ENCODE measurements at regions not wholly inside any gene's neighbourhood (a gene's known extent, or its start where the extent isn't known, plus 50 kb on each side); places are given as distances from the start of the nearest gene placed in this dataset.

DNA sequence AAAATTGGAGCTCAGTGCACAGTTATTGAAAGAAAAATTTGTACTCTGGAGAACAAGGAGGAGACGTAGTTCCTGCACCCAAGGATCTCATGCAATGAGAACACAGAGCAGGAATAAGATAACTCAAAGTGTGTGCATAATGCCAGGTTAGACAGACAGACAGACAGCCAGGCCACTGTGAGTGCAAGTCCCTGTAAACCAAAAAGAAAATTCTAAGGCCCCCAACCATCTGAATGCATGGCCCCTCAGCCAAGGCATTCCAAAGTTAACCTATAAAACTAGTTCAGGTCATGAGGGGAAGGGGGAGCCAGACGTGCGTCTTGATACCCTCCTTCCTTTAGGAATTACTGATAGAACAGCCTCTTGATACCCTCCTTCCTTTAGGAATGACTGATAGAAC is 94.5 kb upstream of the ENPP6 start:
- H3K4me1 ChIP-seq = peaks cover 0 to 8% (median 0%) of the 10 kb centered on the region in 4 donors
- no peaks in the 10 kb centered on the region for H3K36me3 ChIP-seq
- no peak for TF ChIP-seq POLR2A (IDR thresholded peaks at IDR 0.05)
- no peak for TF ChIP-seq EP300 (IDR thresholded peaks at IDR 0.05)
- TF ChIP-seq, protein P1, sequence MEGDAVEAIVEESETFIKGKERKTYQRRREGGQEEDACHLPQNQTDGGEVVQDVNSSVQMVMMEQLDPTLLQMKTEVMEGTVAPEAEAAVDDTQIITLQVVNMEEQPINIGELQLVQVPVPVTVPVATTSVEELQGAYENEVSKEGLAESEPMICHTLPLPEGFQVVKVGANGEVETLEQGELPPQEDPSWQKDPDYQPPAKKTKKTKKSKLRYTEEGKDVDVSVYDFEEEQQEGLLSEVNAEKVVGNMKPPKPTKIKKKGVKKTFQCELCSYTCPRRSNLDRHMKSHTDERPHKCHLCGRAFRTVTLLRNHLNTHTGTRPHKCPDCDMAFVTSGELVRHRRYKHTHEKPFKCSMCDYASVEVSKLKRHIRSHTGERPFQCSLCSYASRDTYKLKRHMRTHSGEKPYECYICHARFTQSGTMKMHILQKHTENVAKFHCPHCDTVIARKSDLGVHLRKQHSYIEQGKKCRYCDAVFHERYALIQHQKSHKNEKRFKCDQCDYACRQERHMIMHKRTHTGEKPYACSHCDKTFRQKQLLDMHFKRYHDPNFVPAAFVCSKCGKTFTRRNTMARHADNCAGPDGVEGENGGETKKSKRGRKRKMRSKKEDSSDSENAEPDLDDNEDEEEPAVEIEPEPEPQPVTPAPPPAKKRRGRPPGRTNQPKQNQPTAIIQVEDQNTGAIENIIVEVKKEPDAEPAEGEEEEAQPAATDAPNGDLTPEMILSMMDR (IDR thresholded peaks at IDR 0.05) = no peak
- DNase-seq (ENCODE audit: low spot score in 2 of 2) = peak in 1 of 2 donors; percentile 0
- 78 to 87% methylated on average over 3 of the region's 3 CpGs for WGBS, 2 donors
- no peak overlapping the region for H3K4me3 ChIP-seq
- H3K9me3 ChIP-seq = no peaks in the 10 kb centered on the region
- no peaks in the 10 kb centered on the region for H3K27me3 ChIP-seq
- no peak overlapping the region for H3K27ac ChIP-seq

DNA sequence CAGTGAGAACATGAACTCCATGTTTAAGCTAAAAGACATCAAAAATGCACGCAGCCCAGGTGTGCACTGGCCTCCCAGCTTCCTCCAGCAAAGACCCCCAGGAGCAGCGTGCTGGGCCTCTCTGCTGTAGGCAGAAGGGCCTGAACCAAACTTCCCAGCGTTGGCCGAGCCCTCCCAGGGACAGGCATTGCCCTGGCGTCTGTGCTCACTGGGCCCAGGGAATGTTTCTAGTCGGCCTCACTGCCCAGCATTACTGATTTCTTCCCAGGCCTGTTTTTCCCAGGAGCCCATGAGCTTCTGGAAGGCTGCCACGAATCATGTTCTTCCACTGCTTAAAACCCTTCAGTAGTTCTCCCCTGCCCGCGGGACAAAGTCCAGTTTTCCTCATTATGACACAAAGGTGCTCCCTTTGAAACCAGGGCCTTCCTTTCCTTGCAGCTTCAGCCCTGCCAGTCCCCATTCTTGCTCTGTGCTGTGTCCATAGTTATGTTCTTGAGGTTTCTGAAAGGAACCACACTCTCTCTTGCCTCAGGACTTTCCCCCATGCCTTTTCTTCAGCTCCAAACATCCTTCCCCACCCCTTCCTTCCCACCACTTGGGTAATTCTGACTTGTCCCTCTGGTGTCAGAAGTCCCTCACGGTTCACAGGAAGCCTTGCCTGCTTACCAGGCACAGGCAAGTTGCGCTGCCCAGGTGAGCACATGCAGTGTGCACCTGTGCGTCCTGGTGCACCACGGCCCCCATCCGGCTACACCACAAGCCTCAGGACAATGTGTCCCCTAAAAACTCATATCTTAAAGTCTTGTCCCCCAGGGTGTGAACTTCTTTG is 93.4 kb upstream of the ENPP6 start:
- WGBS, 2 donors = 64 to 88% methylated on average over 12 of the region's 14 CpGs
- no peaks in the 10 kb centered on the region for H3K36me3 ChIP-seq
- H3K27ac ChIP-seq = no peak overlapping the region
- no peak overlapping the region for H3K4me3 ChIP-seq
- no peaks in the 10 kb centered on the region for H3K9me3 ChIP-seq
- H3K27me3 ChIP-seq = no peaks in the 10 kb centered on the region
- peak in 1 of 2 donors; percentile 45 for DNase-seq (ENCODE audit: low spot score in 2 of 2)
- TF ChIP-seq, protein P1 (IDR thresholded peaks at IDR 0.05) = no peak
- TF ChIP-seq EP300 (IDR thresholded peaks at IDR 0.05) (no peak), POLR2A (IDR thresholded peaks at IDR 0.05) (no peak)
- peaks cover 0 to 8% (median 0%) of the 10 kb centered on the region in 4 donors for H3K4me1 ChIP-seq

GRCh38 chr4:184310171-184310567 is 92.5 kb upstream of the ENPP6 start:
- H3K9me3 ChIP-seq = no peaks in the 10 kb centered on the region
- TF ChIP-seq EP300 (IDR thresholded peaks at IDR 0.05) (no peak), POLR2A (IDR thresholded peaks at IDR 0.05) (no peak)
- TF ChIP-seq, protein P1 (IDR thresholded peaks at IDR 0.05) = no peak
- no peaks in the 10 kb centered on the region for H3K36me3 ChIP-seq
- H3K27me3 ChIP-seq = no peaks in the 10 kb centered on the region
- H3K27ac ChIP-seq = no peak overlapping the region
- no peak for DNase-seq (ENCODE audit: low spot score in 2 of 2)
- H3K4me3 ChIP-seq = no peak overlapping the region
- 71 to 77% methylated on average over 10 of the region's 10 CpGs for WGBS, 2 donors
- H3K4me1 ChIP-seq = peaks cover 0 to 8% (median 0%) of the 10 kb centered on the region in 4 donors

- Histone ChIP-seq H3K4me3 (no peak overlapping the region), H3K27ac (no peak overlapping the region), H3K4me1 (peaks cover 0 to 8% (median 0%) of the 10 kb centered on the region in 4 donors), H3K36me3 (no peaks in the 10 kb centered on the region), H3K27me3 (no peaks in the 10 kb centered on the region), H3K9me3 (peaks cover 0 to 3% (median 0%) of the 10 kb centered on the region in 4 donors)
- no peak for TF ChIP-seq EP300 (IDR thresholded peaks at IDR 0.05)
- TF ChIP-seq POLR2A (IDR thresholded peaks at IDR 0.05) = no peak
- TF ChIP-seq, protein P1 (IDR thresholded peaks at IDR 0.05) = no peak
- 82 to 92% methylated on average over 11 of the region's 11 CpGs for WGBS, 2 donors
- DNase-seq (ENCODE audit: low spot score in 2 of 2) = no peak
These were observed 91.8 kb upstream of the ENPP6 start for GRCh38 chr4:184309241-184310170.
